H9 (cell line): ENCODE measurements at regions not wholly inside any gene's neighbourhood (a gene's known extent, or its start where the extent isn't known, plus 50 kb on each side); places are given as distances from the start of the nearest gene placed in this dataset.

Experiments used
- DNase-seq: peaks from one replicate; pipeline ENCODE4 v3.0.0-alpha.2; 2017
- H2AFZ ChIP-seq: one replicate; pipeline ENCODE4 v1.6.1; 2013; ENCODE audit warnings: mild to moderate bottlenecking, low read length, control low read depth, moderate library complexity
- H2AK5ac ChIP-seq: 2 replicates; pipeline ENCODE4 v1.6.1; 2013; ENCODE audit warnings: low read length, control low read depth, mixed read lengths; ENCODE audit not compliant: insufficient read length
- H2BK120ac ChIP-seq: one replicate; pipeline ENCODE4 v1.6.1; 2013; ENCODE audit warnings: low read depth, mild to moderate bottlenecking, low read length, control low read depth, inconsistent platforms; ENCODE audit not compliant: poor library complexity, severe bottlenecking
- H2BK12ac ChIP-seq: 2 replicates; pipeline ENCODE4 v1.6.1; 2013; ENCODE audit warnings: low read length, control low read depth, mixed read lengths, low read depth; ENCODE audit not compliant: insufficient read length
- H2BK15ac ChIP-seq: 2 replicates; pipeline ENCODE4 v1.6.1; 2013; ENCODE audit warnings: low read depth, low read length, control low read depth
- H2BK20ac ChIP-seq: one replicate; pipeline ENCODE4 v1.6.1; 2013; ENCODE audit warnings: low read depth, mild to moderate bottlenecking, low read length, control low read depth, inconsistent platforms; ENCODE audit not compliant: poor library complexity, severe bottlenecking
- H2BK5ac ChIP-seq: 2 replicates; pipeline ENCODE4 v1.6.1; 2013; ENCODE audit warnings: low read length, control low read depth, mixed read lengths; ENCODE audit not compliant: insufficient read length
- H3K14ac ChIP-seq: 2 replicates; pipeline ENCODE4 v1.6.1; 2013; ENCODE audit warnings: low read length, control low read depth; ENCODE audit not compliant: insufficient read depth
- H3K18ac ChIP-seq: 2 replicates; pipeline ENCODE4 v1.6.1; 2013; ENCODE audit warnings: low read depth, mild to moderate bottlenecking, mixed read lengths, low read length, control low read depth; ENCODE audit not compliant: insufficient read length
- H3K23ac ChIP-seq: 2 replicates; pipeline ENCODE4 v1.6.1; 2013; ENCODE audit warnings: low read length, control low read depth, mixed read lengths, low read depth; ENCODE audit not compliant: insufficient read length
- H3K23me2 ChIP-seq: 2 replicates; pipeline ENCODE4 v1.6.1; 2013; ENCODE audit warnings: low read depth, mild to moderate bottlenecking, mixed read lengths, low read length, control low read depth; ENCODE audit not compliant: insufficient read length, poor library complexity, severe bottlenecking
- H3K27ac ChIP-seq: 2 replicates; pipeline ENCODE4 v1.5.1; 2013; ENCODE audit warnings: low read length, control low read depth, mixed read lengths, low read depth; ENCODE audit not compliant: insufficient read length
- H3K27me3 ChIP-seq: 2 replicates; pipeline ENCODE4 v1.6.1; 2013; ENCODE audit warnings: low read length, control low read depth, inconsistent platforms; ENCODE audit not compliant: insufficient read depth
- H3K4ac ChIP-seq: 2 replicates; pipeline ENCODE4 v1.6.1; 2013; ENCODE audit warnings: low read depth, mild to moderate bottlenecking, control low read depth, inconsistent platforms, low read length, moderate library complexity
- H3K4me1 ChIP-seq: 2 replicates; pipeline ENCODE4 v1.6.1; 2013; ENCODE audit warnings: low read length, control low read depth, inconsistent platforms; ENCODE audit not compliant: insufficient read depth
- H3K4me2 ChIP-seq: 2 replicates; pipeline ENCODE4 v1.6.1; 2013; ENCODE audit warnings: low read length, control low read depth, mixed read lengths; ENCODE audit not compliant: insufficient read length, insufficient read depth
- H3K56ac ChIP-seq: 2 replicates; pipeline ENCODE4 v1.6.1; 2013; ENCODE audit warnings: low read depth, mild to moderate bottlenecking, mixed read lengths, low read length, control low read depth; ENCODE audit not compliant: insufficient read length
- H3K79me1 ChIP-seq: 2 replicates; pipeline ENCODE4 v1.6.1; 2013; ENCODE audit warnings: low read depth, mild to moderate bottlenecking, moderate library complexity, low read length, control low read depth, inconsistent platforms; ENCODE audit not compliant: insufficient read depth, poor library complexity, severe bottlenecking
- H3K79me2 ChIP-seq: 2 replicates; pipeline ENCODE4 v1.6.1; 2013; ENCODE audit warnings: low read length, control low read depth, inconsistent platforms; ENCODE audit not compliant: insufficient read depth
- H3K9ac ChIP-seq: 2 replicates; pipeline ENCODE4 v1.6.1; 2013; ENCODE audit warnings: low read length, control low read depth, mixed read lengths; ENCODE audit not compliant: insufficient read length; ENCODE audit errors: extremely low read depth
- H3K9me3 ChIP-seq: one replicate; pipeline ENCODE4 v1.6.1; 2013; ENCODE audit warnings: low read depth, low read length, inconsistent platforms; ENCODE audit not compliant: control insufficient read depth
- H3T11ph ChIP-seq: one replicate; pipeline ENCODE4 v1.6.1; 2013; ENCODE audit warnings: mild to moderate bottlenecking, low read length, control low read depth, inconsistent platforms
- H4K20me1 ChIP-seq: one replicate; pipeline ENCODE4 v1.6.1; 2013; ENCODE audit not compliant: control insufficient read depth, insufficient read length, insufficient read depth
- H4K5ac ChIP-seq: 2 replicates; pipeline ENCODE4 v1.6.1; 2013; ENCODE audit warnings: low read depth, mild to moderate bottlenecking, mixed read lengths, low read length, control low read depth; ENCODE audit not compliant: insufficient read length
- H4K8ac ChIP-seq: replicated peaks from 2 replicates; pipeline ENCODE4 v1.6.1; 2013; ENCODE audit warnings: low read length, control low read depth, mixed read lengths, low read depth; ENCODE audit not compliant: insufficient read length
- H4K91ac ChIP-seq: 2 replicates; pipeline ENCODE4 v1.6.1; 2013; ENCODE audit warnings: low read depth, mild to moderate bottlenecking, moderate library complexity, mixed read lengths, low read length, control low read depth; ENCODE audit not compliant: insufficient read length
- H3K27ac Mint-ChIP-seq, 3 experiments: 2 replicates in 2 of 3; 3 replicates in 1 of 3; pipeline ENCODE4 v1.8.0; 2020 to 2021; ENCODE audit warnings: mixed read lengths in 3 of 3, mild to moderate bottlenecking in 1 of 3, moderate library complexity in 1 of 3
- H3K27me3 Mint-ChIP-seq: 2 replicates; pipeline ENCODE4 v1.8.0; 2021; ENCODE audit warnings: low read depth, mild to moderate bottlenecking, moderate library complexity, mixed read lengths
- H3K36me3 Mint-ChIP-seq, 3 experiments: 2 replicates in 2 of 3; 3 replicates in 1 of 3; pipeline ENCODE4 v1.8.0; 2020 to 2021; ENCODE audit warnings: low read depth in 3 of 3, mixed read lengths in 3 of 3; ENCODE audit not compliant: insufficient read depth in 1 of 3
- H3K4me1 Mint-ChIP-seq, 2 experiments: 2 replicates each; pipeline ENCODE4 v1.8.0; 2020; ENCODE audit warnings: mixed read lengths in 2 of 2
- H3K4me3 Mint-ChIP-seq, 2 experiments: 2 replicates in 1 of 2; 3 replicates in 1 of 2; pipeline ENCODE4 v1.8.0; 2020 to 2021; ENCODE audit warnings: mild to moderate bottlenecking in 2 of 2, mixed read lengths in 2 of 2, moderate library complexity in 1 of 2
- H3K9me3 Mint-ChIP-seq, 2 experiments: 2 replicates in 1 of 2; 3 replicates in 1 of 2; pipeline ENCODE4 v1.8.0; 2020; ENCODE audit warnings: mild to moderate bottlenecking in 2 of 2, mixed read lengths in 2 of 2, moderate library complexity in 1 of 2
- WGBS: extraction: QIAGEN DNeasy Blood & Tissue Kit; methylation state at CpG from one replicate; pipeline ENCODE4 v1.1.7; 2013; ENCODE audit warnings: missing lambda C conversion rate, low lambda C conversion rate, mixed read lengths; ENCODE audit not compliant: insufficient read length; ENCODE audit errors: extremely low coverage; 5-methylcytosine and 5-hydroxymethylcytosine counted together
- TF ChIP-seq, protein P1 (sequence below): fragments of 200-600 bp; sonication (generic); conservative IDR thresholded peaks from 3 replicates; pipeline ENCODE4 v1.8.0; 2021; ENCODE audit warnings: antibody characterized with exemption, mild to moderate bottlenecking

DNA sequence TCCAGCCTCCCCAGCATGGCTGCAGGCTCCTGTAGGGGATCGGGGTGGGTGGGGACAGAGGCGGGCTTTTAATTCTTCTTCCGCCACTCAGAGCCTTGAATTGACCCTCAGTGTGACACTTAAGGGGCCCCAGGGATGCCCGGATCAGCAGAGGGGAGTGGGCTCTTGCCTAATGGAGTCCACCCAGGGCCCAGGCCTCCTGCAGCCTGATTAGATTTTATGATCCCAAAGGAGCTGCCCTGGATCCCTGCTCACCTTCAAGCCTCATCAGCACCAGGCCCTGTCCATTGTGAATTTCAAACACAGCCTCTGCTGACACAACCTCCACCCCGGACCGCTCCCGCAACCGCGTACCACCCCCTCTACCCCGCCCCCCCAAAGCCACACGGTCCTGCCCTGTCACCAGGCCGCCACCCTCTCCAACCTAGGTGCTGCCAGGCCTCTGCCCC, 214.1 kb upstream of the IER5L start:
- no CpG with 5 or more reads among the region's 12 CpGs for WGBS
- H3K4me3 Mint-ChIP-seq: no peak overlapping the region
- no peak overlapping the region for H4K5ac ChIP-seq

More for the DNA sequence above, 214.1 kb upstream of the IER5L start:
- Histone ChIP-seq H3K14ac (no peak overlapping the region), H3K4me2 (no peak overlapping the region), H2AFZ (no peak overlapping the region), H2AK5ac (no peak overlapping the region), H2BK5ac (no peak overlapping the region), H3K56ac (no peak overlapping the region), H4K91ac (no peak overlapping the region), H3K9ac (no peak overlapping the region), H3K79me2 (no peaks in the 10 kb centered on the region), H3K23me2 (no peaks in the 10 kb centered on the region), H3K9me3 (no peaks in the 10 kb centered on the region), H2BK120ac (no peak overlapping the region), H3T11ph (no peak overlapping the region), H3K27me3 (no peaks in the 10 kb centered on the region; the same call in 1 of the 2 replicates), H3K23ac (no peak overlapping the region), H4K8ac (no peak overlapping the region), H3K18ac (no peak overlapping the region), H3K27ac (no peak overlapping the region), H2BK20ac (no peak overlapping the region), H3K4ac (no peak overlapping the region), H4K20me1 (no peaks in the 10 kb centered on the region), H2BK15ac (no peak overlapping the region), H2BK12ac (no peak overlapping the region), H3K4me1 (no peaks in the 10 kb centered on the region), H3K79me1 (no peaks in the 10 kb centered on the region)
- TF ChIP-seq, protein P1, sequence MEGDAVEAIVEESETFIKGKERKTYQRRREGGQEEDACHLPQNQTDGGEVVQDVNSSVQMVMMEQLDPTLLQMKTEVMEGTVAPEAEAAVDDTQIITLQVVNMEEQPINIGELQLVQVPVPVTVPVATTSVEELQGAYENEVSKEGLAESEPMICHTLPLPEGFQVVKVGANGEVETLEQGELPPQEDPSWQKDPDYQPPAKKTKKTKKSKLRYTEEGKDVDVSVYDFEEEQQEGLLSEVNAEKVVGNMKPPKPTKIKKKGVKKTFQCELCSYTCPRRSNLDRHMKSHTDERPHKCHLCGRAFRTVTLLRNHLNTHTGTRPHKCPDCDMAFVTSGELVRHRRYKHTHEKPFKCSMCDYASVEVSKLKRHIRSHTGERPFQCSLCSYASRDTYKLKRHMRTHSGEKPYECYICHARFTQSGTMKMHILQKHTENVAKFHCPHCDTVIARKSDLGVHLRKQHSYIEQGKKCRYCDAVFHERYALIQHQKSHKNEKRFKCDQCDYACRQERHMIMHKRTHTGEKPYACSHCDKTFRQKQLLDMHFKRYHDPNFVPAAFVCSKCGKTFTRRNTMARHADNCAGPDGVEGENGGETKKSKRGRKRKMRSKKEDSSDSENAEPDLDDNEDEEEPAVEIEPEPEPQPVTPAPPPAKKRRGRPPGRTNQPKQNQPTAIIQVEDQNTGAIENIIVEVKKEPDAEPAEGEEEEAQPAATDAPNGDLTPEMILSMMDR: no peak
- peaks cover 1% of the 10 kb centered on the region for H3K27me3 Mint-ChIP-seq
- peak; percentile 33 for DNase-seq
- H3K36me3 Mint-ChIP-seq: no peaks in the 10 kb centered on the region
- no peak overlapping the region; a peak in 1 of 7 replicates for H3K27ac Mint-ChIP-seq
- H3K9me3 Mint-ChIP-seq: no peaks in the 10 kb centered on the region
- H3K4me1 Mint-ChIP-seq: peaks cover 3 to 7% of the 10 kb centered on the region in 2 experiments; a peak in 3 of 4 replicates
